Activated naive CD4-positive, alpha-beta T cell treated with anti-CD3 and anti-CD28 coated beads, Interleukin-2, amount 10 ng/mL, durations not matched to agents 7 days and 5 days (primary cell): ENCODE measurements at regions not wholly inside any gene's neighbourhood (a gene's known extent, or its start where the extent isn't known, plus 50 kb on each side); places are given as distances from the start of the nearest gene placed in this dataset.

Experiments
- CTCF ChIA-PET: fragments of 350-600 bp; sonication (Branson Sonifier 250); formaldehyde crosslinking; loops from one replicate; lab custom pipeline; 2021; ENCODE audit warnings: antibody characterized with exemption; lab: Charles Lee
- DNase-seq: peaks from one replicate; pipeline ENCODE4 v3.0.0-alpha.2; 2020
- H3K27ac Mint-ChIP-seq: one replicate; pipeline ENCODE4 v1.8.0; 2021; ENCODE audit warnings: mild to moderate bottlenecking, moderate library complexity, mixed read lengths
- H3K27me3 Mint-ChIP-seq: one replicate; pipeline ENCODE4 v1.8.0; 2021; ENCODE audit warnings: mild to moderate bottlenecking, mixed read lengths
- H3K36me3 Mint-ChIP-seq: one replicate; pipeline ENCODE4 v1.8.0; 2021; ENCODE audit warnings: mixed read lengths
- H3K4me1 Mint-ChIP-seq: one replicate; pipeline ENCODE4 v1.8.0; 2021; ENCODE audit warnings: mixed read lengths
- H3K4me3 Mint-ChIP-seq: one replicate; pipeline ENCODE4 v1.8.0; 2021; ENCODE audit warnings: mild to moderate bottlenecking, moderate library complexity, mixed read lengths
- H3K9me3 Mint-ChIP-seq: one replicate; pipeline ENCODE4 v1.8.0; 2021; ENCODE audit warnings: mixed read lengths

- H3K27ac Mint-ChIP-seq, result no peak overlapping the region
- DNase-seq, result no peak
- H3K4me3 Mint-ChIP-seq, result no peak overlapping the region
- CTCF ChIA-PET, result no interaction called here
- no peaks in the 10 kb centered on the region for H3K36me3 Mint-ChIP-seq
- H3K9me3 Mint-ChIP-seq, result no peaks in the 10 kb centered on the region
- no peaks in the 10 kb centered on the region for H3K4me1 Mint-ChIP-seq
- no peaks in the 10 kb centered on the region for H3K27me3 Mint-ChIP-seq
Measured at GRCh38 chr11:116072601-116073410, 568.6 kb upstream of the CADM1 start.

- CTCF ChIA-PET, result no interaction called here
- H3K4me1 Mint-ChIP-seq, result no peaks in the 10 kb centered on the region
- no peak overlapping the region for H3K27ac Mint-ChIP-seq
- no peaks in the 10 kb centered on the region for H3K36me3 Mint-ChIP-seq
- H3K9me3 Mint-ChIP-seq, result no peaks in the 10 kb centered on the region
- H3K4me3 Mint-ChIP-seq, result no peak overlapping the region
- no peaks in the 10 kb centered on the region for H3K27me3 Mint-ChIP-seq
- DNase-seq, result no peak
Measured at GRCh38 chr11:116072133-116072532, 567.9 kb upstream of the CADM1 start.

GRCh38 chr11:116071241-116071640 is 567.0 kb upstream of the CADM1 start:
- no peak overlapping the region for H3K4me3 Mint-ChIP-seq

GRCh38 chr11:116070520-116070919 is 566.3 kb upstream of the CADM1 start:
- Mint-ChIP-seq H3K27ac (no peak overlapping the region), H3K36me3 (no peaks in the 10 kb centered on the region), H3K4me1 (no peaks in the 10 kb centered on the region), H3K9me3 (no peaks in the 10 kb centered on the region), H3K27me3 (no peaks in the 10 kb centered on the region), H3K4me3 (no peak overlapping the region)
- no peak for DNase-seq
- CTCF ChIA-PET, result no interaction called here

More at GRCh38 chr11:116071241-116071640, 567.0 kb upstream of the CADM1 start:
- Mint-ChIP-seq H3K36me3 (no peaks in the 10 kb centered on the region), H3K9me3 (no peaks in the 10 kb centered on the region), H3K27me3 (no peaks in the 10 kb centered on the region), H3K27ac (no peak overlapping the region), H3K4me1 (no peaks in the 10 kb centered on the region)
- no peak for DNase-seq
- CTCF ChIA-PET, result no interaction called here

GRCh38 chr11:116066777-116067176 is 562.6 kb upstream of the CADM1 start:
- Mint-ChIP-seq H3K36me3 (no peaks in the 10 kb centered on the region), H3K4me3 (no peak overlapping the region), H3K27me3 (no peaks in the 10 kb centered on the region), H3K27ac (no peak overlapping the region), H3K9me3 (no peaks in the 10 kb centered on the region), H3K4me1 (no peaks in the 10 kb centered on the region)
- no peak for DNase-seq
- CTCF ChIA-PET, result interaction anchor here (0.6 kb wide), 1 partner anchor 317 kb away, joined by 3 read pairs; no protein-coding TSS in a partner anchor

GRCh38 chr11:116065986-116066385 is 561.8 kb upstream of the CADM1 start:
- DNase-seq, result no peak
- CTCF ChIA-PET, result no interaction called here
- Mint-ChIP-seq H3K27ac (no peak overlapping the region), H3K4me3 (no peak overlapping the region), H3K9me3 (no peaks in the 10 kb centered on the region), H3K4me1 (no peaks in the 10 kb centered on the region), H3K27me3 (no peaks in the 10 kb centered on the region), H3K36me3 (no peaks in the 10 kb centered on the region)

GRCh38 chr11:116065191-116065895 is 561.1 kb upstream of the CADM1 start:
- Mint-ChIP-seq H3K27me3 (no peaks in the 10 kb centered on the region), H3K4me1 (no peaks in the 10 kb centered on the region), H3K36me3 (no peaks in the 10 kb centered on the region), H3K9me3 (no peaks in the 10 kb centered on the region), H3K4me3 (no peak overlapping the region), H3K27ac (no peak overlapping the region)
- DNase-seq, result no peak
- CTCF ChIA-PET, result no interaction called here

- CTCF ChIA-PET, result no interaction called here
- no peak for DNase-seq
- Mint-ChIP-seq H3K9me3 (no peaks in the 10 kb centered on the region), H3K27me3 (no peaks in the 10 kb centered on the region), H3K4me1 (no peaks in the 10 kb centered on the region), H3K36me3 (no peaks in the 10 kb centered on the region), H3K4me3 (no peak overlapping the region), H3K27ac (no peak overlapping the region)
Measured at GRCh38 chr11:116062490-116063171, 558.4 kb upstream of the CADM1 start.

- Mint-ChIP-seq H3K9me3 (no peaks in the 10 kb centered on the region), H3K4me3 (no peak overlapping the region), H3K27me3 (no peaks in the 10 kb centered on the region), H3K4me1 (no peaks in the 10 kb centered on the region), H3K36me3 (no peaks in the 10 kb centered on the region), H3K27ac (no peak overlapping the region)
- DNase-seq, result no peak
- CTCF ChIA-PET, result no interaction called here
Measured at GRCh38 chr11:116062129-116062489, 557.9 kb upstream of the CADM1 start.

GRCh38 chr11:116061322-116061721 is 557.1 kb upstream of the CADM1 start:
- Mint-ChIP-seq H3K4me1 (no peaks in the 10 kb centered on the region), H3K4me3 (no peak overlapping the region), H3K9me3 (no peaks in the 10 kb centered on the region), H3K27me3 (no peaks in the 10 kb centered on the region), H3K36me3 (no peaks in the 10 kb centered on the region), H3K27ac (no peak overlapping the region)
- CTCF ChIA-PET, result interaction anchor here (0.7 kb wide), 1 partner anchor 81 kb away, joined by 3 read pairs; no protein-coding TSS in a partner anchor
- DNase-seq, result no peak

GRCh38 chr11:116059919-116060318 is 555.7 kb upstream of the CADM1 start:
- no peaks in the 10 kb centered on the region for H3K4me1 Mint-ChIP-seq
- no peaks in the 10 kb centered on the region for H3K9me3 Mint-ChIP-seq
- no peak overlapping the region for H3K4me3 Mint-ChIP-seq
- no peaks in the 10 kb centered on the region for H3K27me3 Mint-ChIP-seq
- no peak overlapping the region for H3K27ac Mint-ChIP-seq
- CTCF ChIA-PET, result no interaction called here
- no peak for DNase-seq
- no peaks in the 10 kb centered on the region for H3K36me3 Mint-ChIP-seq

- Mint-ChIP-seq H3K4me3 (no peak overlapping the region), H3K27ac (no peak overlapping the region), H3K36me3 (no peaks in the 10 kb centered on the region), H3K4me1 (no peaks in the 10 kb centered on the region), H3K27me3 (no peaks in the 10 kb centered on the region), H3K9me3 (no peaks in the 10 kb centered on the region)
- CTCF ChIA-PET, result no interaction called here
- no peak for DNase-seq
Measured at GRCh38 chr11:116057000-116057399, 552.8 kb upstream of the CADM1 start.

GRCh38 chr11:116055064-116055463 is 550.8 kb upstream of the CADM1 start:
- Mint-ChIP-seq H3K4me1 (no peaks in the 10 kb centered on the region), H3K27ac (no peak overlapping the region), H3K4me3 (no peak overlapping the region), H3K36me3 (no peaks in the 10 kb centered on the region), H3K9me3 (no peaks in the 10 kb centered on the region), H3K27me3 (no peaks in the 10 kb centered on the region)
- CTCF ChIA-PET, result no interaction called here
- DNase-seq, result no peak

- H3K9me3 Mint-ChIP-seq, result no peaks in the 10 kb centered on the region
- no peak overlapping the region for H3K27ac Mint-ChIP-seq
- no peaks in the 10 kb centered on the region for H3K4me1 Mint-ChIP-seq
- no peak for DNase-seq
- no peaks in the 10 kb centered on the region for H3K27me3 Mint-ChIP-seq
- H3K4me3 Mint-ChIP-seq, result no peak overlapping the region
- CTCF ChIA-PET, result no interaction called here
- H3K36me3 Mint-ChIP-seq, result no peaks in the 10 kb centered on the region
Measured at GRCh38 chr11:116053548-116053919, 549.3 kb upstream of the CADM1 start.
